CD14-positive monocyte (primary cell): ENCODE measurements at regions not wholly inside any gene's neighbourhood (a gene's known extent, or its start where the extent isn't known, plus 50 kb on each side); places are given as distances from the start of the nearest gene placed in this dataset.

ENCODE experiments used
- DNase-seq, 3 donors: peaks; one replicate each; pipeline ENCODE4 v3.0.0-alpha.2; 2011 to 2022
- H2AFZ ChIP-seq: 2 replicates; pipeline ENCODE4 v1.6.0; 2012; ENCODE audit warnings: mild to moderate bottlenecking, low read depth, low read length, inconsistent platforms; ENCODE audit not compliant: insufficient read depth, poor library complexity, severe bottlenecking
- H3K27ac ChIP-seq, 2 donors: 1 replicate in 1 of 2; 2 replicates in 1 of 2; pipeline ENCODE4 v1.5.1; 2012 to 2013; ENCODE audit warnings: low read length in 2 of 2, control low read depth in 1 of 2, inconsistent platforms in 1 of 2, low read depth in 1 of 2, mild to moderate bottlenecking in 1 of 2
- H3K27me3 ChIP-seq, 2 donors: one replicate each; pipeline versions ENCODE4 v1.6.0 to v1.6.1; 2011 to 2013; ENCODE audit warnings: low read length in 2 of 2; ENCODE audit not compliant: control insufficient read depth in 2 of 2, insufficient read depth in 2 of 2
- H3K36me3 ChIP-seq, 2 donors: replicated peaks in 1 of 2; 1 replicate in 1 of 2; 2 replicates in 1 of 2; pipeline versions ENCODE4 v1.5.1 to v1.6.1; 2012 to 2013; ENCODE audit warnings: low read length in 2 of 2, control low read depth in 1 of 2, inconsistent platforms in 1 of 2, mild to moderate bottlenecking in 1 of 2; ENCODE audit not compliant: insufficient read depth in 2 of 2, control insufficient read depth in 1 of 2
- H3K4me1 ChIP-seq, 2 donors: 1 replicate in 1 of 2; 2 replicates in 1 of 2; pipeline versions ENCODE4 v1.5.1 to v1.6.1; 2012 to 2013; ENCODE audit warnings: low read length in 2 of 2, control low read depth in 1 of 2, inconsistent platforms in 1 of 2, mild to moderate bottlenecking in 1 of 2, moderate library complexity in 1 of 2; ENCODE audit not compliant: insufficient read depth in 2 of 2, control insufficient read depth in 1 of 2
- H3K4me2 ChIP-seq: replicated peaks from 2 replicates; pipeline ENCODE3; 2012; ENCODE audit warnings: low read length, moderate library complexity, mild to moderate bottlenecking; ENCODE audit not compliant: poor library complexity, severe bottlenecking; ENCODE audit errors: extremely low read depth
- H3K4me3 ChIP-seq, 3 experiments: fragments of 200-600 bp in 1 of 3; sonication (generic) in 1 of 3; replicated peaks in 1 of 3; 1 replicate in 2 of 3; 2 replicates in 1 of 3; pipeline ENCODE4 v1.5.1; 2011 to 2013; ENCODE audit warnings: low read length in 3 of 3, mild to moderate bottlenecking in 3 of 3, control low read depth in 2 of 3, low read depth in 2 of 3, inconsistent platforms in 1 of 3, moderate library complexity in 1 of 3
- H3K79me2 ChIP-seq: 2 replicates; pipeline ENCODE4 v1.6.0; 2012; ENCODE audit warnings: mild to moderate bottlenecking, control low read depth, inconsistent platforms, low read length, moderate library complexity; ENCODE audit not compliant: insufficient read depth
- H3K9ac ChIP-seq: 2 replicates; pipeline ENCODE4 v1.6.0; 2017; ENCODE audit warnings: low read length, mild to moderate bottlenecking; ENCODE audit not compliant: insufficient read depth, poor library complexity, severe bottlenecking
- H3K9me3 ChIP-seq, 2 donors: replicated peaks in 1 of 2; 1 replicate in 1 of 2; 2 replicates in 1 of 2; pipeline versions ENCODE4 v1.5.1 to v1.6.1; 2012 to 2013; ENCODE audit warnings: low read length in 2 of 2, control low read depth in 1 of 2; ENCODE audit not compliant: control insufficient read depth in 1 of 2, insufficient read depth in 1 of 2
- H4K20me1 ChIP-seq: 2 replicates; pipeline ENCODE4 v1.6.0; 2012; ENCODE audit warnings: mild to moderate bottlenecking, low read length, control low read depth, moderate library complexity; ENCODE audit not compliant: insufficient read depth
- H3K27ac Mint-ChIP-seq, 7 donors: one replicate each; pipeline ENCODE4 v1.8.0; 2020; ENCODE audit warnings: mild to moderate bottlenecking in 7 of 7, mixed read lengths in 7 of 7, moderate library complexity in 6 of 7, inconsistent platforms in 2 of 7
- H3K27me3 Mint-ChIP-seq, 3 donors: one replicate each; pipeline ENCODE4 v1.8.0; 2021 to 2022; ENCODE audit warnings: low read depth in 3 of 3, mild to moderate bottlenecking in 3 of 3, mixed read lengths in 3 of 3, moderate library complexity in 3 of 3, inconsistent platforms in 1 of 3
- H3K36me3 Mint-ChIP-seq, 2 donors: one replicate each; pipeline ENCODE4 v1.8.0; 2020; ENCODE audit warnings: mixed read lengths in 2 of 2, inconsistent platforms in 1 of 2, mild to moderate bottlenecking in 1 of 2
- H3K4me1 Mint-ChIP-seq: one replicate; pipeline ENCODE4 v1.8.0; 2020; ENCODE audit warnings: mild to moderate bottlenecking, mixed read lengths
- H3K4me3 Mint-ChIP-seq, 2 donors: one replicate each; pipeline ENCODE4 v1.8.0; 2020; ENCODE audit warnings: mild to moderate bottlenecking in 2 of 2, mixed read lengths in 2 of 2, moderate library complexity in 1 of 2
- H3K9me3 Mint-ChIP-seq, 7 donors: one replicate each; pipeline ENCODE4 v1.8.0; 2020 to 2022; ENCODE audit warnings: mixed read lengths in 7 of 7, mild to moderate bottlenecking in 6 of 7, moderate library complexity in 6 of 7, inconsistent platforms in 2 of 7
- WGBS: methylation state at CpG from one replicate; pipeline ENCODE4 v1.1.5; 2013; ENCODE audit warnings: missing lambda C conversion rate; ENCODE audit not compliant: insufficient coverage; 5-methylcytosine and 5-hydroxymethylcytosine counted together
- intact Hi-C, 2 donors: fragments of 100-400 bp; cut with micrococcal nuclease; formaldehyde crosslinking; loops; one replicate each; pipeline versions ENCODE4 v1.15.0 to v1.15.1; 2023
- TF ChIP-seq, protein P1 (sequence below): fragments of 200-600 bp; IDR thresholded peaks from one replicate; pipeline ENCODE4 v1.8.0; 2022; ENCODE audit warnings: antibody characterized with exemption, mild to moderate bottlenecking

DNA sequence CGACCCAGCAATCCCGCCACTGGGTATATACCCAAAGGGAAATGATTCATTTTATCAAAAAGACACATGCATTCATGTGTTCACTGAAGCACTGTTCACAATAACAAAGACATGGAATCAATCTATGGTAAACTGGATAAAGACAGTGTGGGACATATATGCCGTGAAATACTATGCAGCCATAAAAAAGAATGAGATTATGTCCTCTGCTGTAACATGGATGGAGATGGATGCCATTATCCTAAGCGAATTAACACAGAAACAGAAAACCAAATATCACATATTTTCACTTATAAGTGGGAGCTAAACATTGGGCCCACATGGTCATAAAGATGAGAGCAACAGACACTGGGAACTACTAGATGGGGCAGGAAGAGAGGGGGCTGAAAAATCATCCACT, 345.0 kb downstream of the UQCRFS1 start:
- TF ChIP-seq, protein P1, sequence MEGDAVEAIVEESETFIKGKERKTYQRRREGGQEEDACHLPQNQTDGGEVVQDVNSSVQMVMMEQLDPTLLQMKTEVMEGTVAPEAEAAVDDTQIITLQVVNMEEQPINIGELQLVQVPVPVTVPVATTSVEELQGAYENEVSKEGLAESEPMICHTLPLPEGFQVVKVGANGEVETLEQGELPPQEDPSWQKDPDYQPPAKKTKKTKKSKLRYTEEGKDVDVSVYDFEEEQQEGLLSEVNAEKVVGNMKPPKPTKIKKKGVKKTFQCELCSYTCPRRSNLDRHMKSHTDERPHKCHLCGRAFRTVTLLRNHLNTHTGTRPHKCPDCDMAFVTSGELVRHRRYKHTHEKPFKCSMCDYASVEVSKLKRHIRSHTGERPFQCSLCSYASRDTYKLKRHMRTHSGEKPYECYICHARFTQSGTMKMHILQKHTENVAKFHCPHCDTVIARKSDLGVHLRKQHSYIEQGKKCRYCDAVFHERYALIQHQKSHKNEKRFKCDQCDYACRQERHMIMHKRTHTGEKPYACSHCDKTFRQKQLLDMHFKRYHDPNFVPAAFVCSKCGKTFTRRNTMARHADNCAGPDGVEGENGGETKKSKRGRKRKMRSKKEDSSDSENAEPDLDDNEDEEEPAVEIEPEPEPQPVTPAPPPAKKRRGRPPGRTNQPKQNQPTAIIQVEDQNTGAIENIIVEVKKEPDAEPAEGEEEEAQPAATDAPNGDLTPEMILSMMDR, result no peak
- Histone ChIP-seq H3K79me2 (no peaks in the 10 kb centered on the region), H3K4me3 (no peak overlapping the region), H3K27me3 (no peaks in the 10 kb centered on the region), H3K9me3 (no peaks in the 10 kb centered on the region), H4K20me1 (no peaks in the 10 kb centered on the region), H2AFZ (no peak overlapping the region), H3K36me3 (no peaks in the 10 kb centered on the region), H3K9ac (no peak overlapping the region), H3K4me1 (no peaks in the 10 kb centered on the region), H3K27ac (no peak overlapping the region), H3K4me2 (no peak overlapping the region)
- Mint-ChIP-seq H3K9me3 (peaks cover 0 to 4% (median 0%) of the 10 kb centered on the region in 7 donors), H3K36me3 (no peaks in the 10 kb centered on the region), H3K27me3 (no peaks in the 10 kb centered on the region), H3K4me3 (no peak overlapping the region), H3K4me1 (no peaks in the 10 kb centered on the region), H3K27ac (no peak overlapping the region)
- DNase-seq, result no peak
- WGBS, result no CpG with 5 or more reads among the region's 4 CpGs
- intact Hi-C loops, result no loop called here

DNA sequence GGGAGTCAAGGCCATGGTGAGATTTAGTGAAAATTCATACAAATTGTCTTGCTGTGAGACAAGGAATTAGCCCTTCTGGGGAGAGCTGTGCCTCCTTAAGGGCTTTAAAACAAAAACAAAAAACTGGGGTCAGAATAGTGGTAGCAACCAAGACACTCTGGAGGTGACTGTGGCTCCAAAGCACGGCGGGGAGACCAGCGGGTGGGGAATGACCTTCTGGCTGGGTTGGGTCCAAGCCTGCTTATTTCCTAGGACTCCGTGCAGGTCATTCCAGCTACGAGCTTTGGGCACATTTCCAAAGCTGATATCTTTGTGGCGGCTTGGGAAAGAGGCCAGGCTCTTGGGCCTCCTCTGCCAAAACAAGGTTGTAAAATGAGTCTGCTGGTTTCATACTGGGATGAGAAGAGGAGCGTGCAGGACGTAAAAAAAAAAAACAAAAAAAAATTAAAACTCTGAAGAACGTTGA, 348.3 kb downstream of the UQCRFS1 start:
- no peaks in the 10 kb centered on the region for H3K9me3 ChIP-seq
- H3K4me1 Mint-ChIP-seq, result no peaks in the 10 kb centered on the region
- H3K79me2 ChIP-seq, result no peaks in the 10 kb centered on the region
- H3K4me3 Mint-ChIP-seq, result no peak overlapping the region
- H3K4me1 ChIP-seq, result no peaks in the 10 kb centered on the region
- H4K20me1 ChIP-seq, result no peaks in the 10 kb centered on the region
- no peak for DNase-seq
- H3K9ac ChIP-seq, result no peak overlapping the region
- peaks cover 0 to under 1% (median 0%) of the 10 kb centered on the region in 7 donors for H3K9me3 Mint-ChIP-seq
- H3K27ac ChIP-seq, result no peak overlapping the region
- peaks cover 0 to 2% (median 0%) of the 10 kb centered on the region in 3 donors for H3K27me3 Mint-ChIP-seq
- no peaks in the 10 kb centered on the region for H3K27me3 ChIP-seq
- intact Hi-C loops, result no loop called here
- H3K4me3 ChIP-seq, result no peak overlapping the region
- H3K27ac Mint-ChIP-seq, result no peak overlapping the region
- TF ChIP-seq, protein P1, result no peak
- 94% methylated on average over 3 of the region's 9 CpGs for WGBS
- H3K36me3 Mint-ChIP-seq, result no peaks in the 10 kb centered on the region
- H2AFZ ChIP-seq, result no peak overlapping the region
- no peaks in the 10 kb centered on the region for H3K36me3 ChIP-seq
- no peak overlapping the region for H3K4me2 ChIP-seq
